CD4-positive, alpha-beta T cell (primary cell): ENCODE measurements at regions not wholly inside any gene's neighbourhood (a gene's known extent, or its start where the extent isn't known, plus 50 kb on each side); places are given as distances from the start of the nearest gene placed in this dataset.

Source experiments
- ATAC-seq: fragments of 200-7000 bp; cut with Tn5 transposase; one replicate; pipeline ENCODE4 v1.10.0; 2022; ENCODE audit warnings: mild to moderate bottlenecking; ENCODE audit not compliant: poor library complexity
- CTCF ChIA-PET: fragments of 350-600 bp; sonication (Branson Sonifier 250); formaldehyde crosslinking; loops from one replicate; lab custom pipeline; 2021; ENCODE audit warnings: antibody characterized with exemption, inconsistent platforms; lab: Charles Lee
- POLR2A ChIA-PET: fragments of 350-600 bp; sonication (Branson Sonifier 250); formaldehyde crosslinking; loops from one replicate; lab custom pipeline; 2021; ENCODE audit warnings: antibody characterized with exemption, inconsistent platforms; lab: Charles Lee
- DNase-seq, 14 experiments: peaks; one replicate each; pipeline ENCODE4 v3.0.0-alpha.2; 2013 to 2020; ENCODE audit warnings: mixed read lengths in 2 of 14
- H3K27ac ChIP-seq, 2 donors: one replicate each; pipeline versions ENCODE4 v1.5.1 to v1.7.0; 2013; ENCODE audit warnings: low read length in 2 of 2, low read depth in 1 of 2, mild to moderate bottlenecking in 1 of 2
- H3K27me3 ChIP-seq, 2 experiments: 1 replicate in 1 of 2; 2 replicates in 1 of 2; pipeline versions ENCODE4 v1.6.1 to v1.7.0; 2013; ENCODE audit warnings: low read length in 2 of 2, control low read depth in 1 of 2, mild to moderate bottlenecking in 1 of 2, moderate library complexity in 1 of 2; ENCODE audit not compliant: insufficient read depth in 2 of 2, control insufficient read depth in 1 of 2
- H3K36me3 ChIP-seq: one replicate; pipeline ENCODE4 v1.6.1; 2013; ENCODE audit warnings: low read length, control low read depth; ENCODE audit not compliant: insufficient read depth
- H3K4me1 ChIP-seq: one replicate; pipeline ENCODE4 v1.6.1; 2013; ENCODE audit warnings: low read length, control low read depth; ENCODE audit not compliant: insufficient read depth
- H3K4me3 ChIP-seq: one replicate; pipeline ENCODE4 v1.5.1; 2013; ENCODE audit warnings: mild to moderate bottlenecking, low read length, moderate library complexity
- H3K9me3 ChIP-seq, 2 experiments: 1 replicate in 1 of 2; 2 replicates in 1 of 2; pipeline versions ENCODE4 v1.6.1 to v1.7.0; 2013; ENCODE audit warnings: low read length in 2 of 2, mild to moderate bottlenecking in 2 of 2, control low read depth in 1 of 2, moderate library complexity in 1 of 2; ENCODE audit not compliant: control insufficient read depth in 1 of 2, insufficient read depth in 1 of 2
- H3K27ac Mint-ChIP-seq: one replicate; pipeline ENCODE4 v1.8.0; 2020; ENCODE audit warnings: mixed read lengths
- H3K27me3 Mint-ChIP-seq: one replicate; pipeline ENCODE4 v1.8.0; 2021; ENCODE audit warnings: mixed read lengths
- H3K36me3 Mint-ChIP-seq: one replicate; pipeline ENCODE4 v1.8.0; 2021; ENCODE audit warnings: low read depth, mixed read lengths
- H3K4me1 Mint-ChIP-seq: one replicate; pipeline ENCODE4 v1.8.0; 2021; ENCODE audit warnings: low read depth, mixed read lengths
- H3K4me3 Mint-ChIP-seq: one replicate; pipeline ENCODE4 v1.8.0; 2020; ENCODE audit warnings: mild to moderate bottlenecking, mixed read lengths
- H3K9me3 Mint-ChIP-seq: one replicate; pipeline ENCODE4 v1.8.0; 2020; ENCODE audit warnings: mixed read lengths
- intact Hi-C, 2 experiments: fragments of 100-400 bp; cut with DNase I in 1 of 2; cut with micrococcal nuclease in 1 of 2; formaldehyde crosslinking; loops; one replicate each; pipeline versions ENCODE4 v1.15.1 to v1.9.0; 2023 to 2025; cut with DNase I, micrococcal nuclease
- TF ChIP-seq, protein P1 (sequence below): fragments of 200-600 bp; IDR thresholded peaks from one replicate; pipeline ENCODE4 v1.8.0; 2022; ENCODE audit warnings: antibody characterized with exemption, mild to moderate bottlenecking

DNA sequence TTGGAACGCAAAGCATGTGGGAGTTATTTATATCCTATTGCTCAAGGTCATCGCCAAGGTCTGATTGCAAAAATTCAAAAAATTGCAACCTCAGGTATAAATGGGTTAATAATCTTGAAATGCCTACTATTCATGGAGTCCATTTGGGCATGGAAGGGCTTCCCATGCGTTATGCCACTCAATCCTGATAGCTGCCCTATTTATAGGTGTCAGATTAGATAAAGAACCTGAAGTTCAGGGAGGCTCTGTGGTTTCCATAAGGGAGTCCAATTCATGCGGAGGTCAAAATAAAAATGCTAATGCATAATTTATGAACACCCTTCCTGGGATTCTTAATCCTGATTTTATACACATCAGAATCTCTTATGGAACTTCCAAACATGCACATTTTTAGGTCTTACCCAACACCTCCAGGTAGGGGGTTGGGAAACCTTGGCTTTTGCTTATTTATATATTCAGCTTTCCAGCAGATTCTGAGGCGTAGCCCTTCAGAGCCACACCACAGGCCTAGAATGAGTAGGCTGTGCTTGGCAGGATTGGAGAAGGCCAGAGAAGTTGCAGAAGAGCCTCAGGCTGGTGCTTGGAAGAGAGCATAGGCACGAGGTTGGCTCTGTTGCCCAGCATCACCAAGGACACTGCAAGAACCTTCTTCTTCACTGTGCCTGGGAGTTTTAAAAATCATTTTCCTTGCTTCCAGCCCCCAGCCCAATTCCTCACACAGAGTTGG lies 324.4 kb upstream of the CFAP20DC start:
- POLR2A ChIA-PET: no interaction called here
- Mint-ChIP-seq H3K4me3 (no peak overlapping the region), H3K36me3 (no peaks in the 10 kb centered on the region), H3K27me3 (no peaks in the 10 kb centered on the region), H3K4me1 (peaks cover 3% of the 10 kb centered on the region), H3K27ac (no peak overlapping the region), H3K9me3 (no peaks in the 10 kb centered on the region)
- Histone ChIP-seq H3K36me3 (no peaks in the 10 kb centered on the region), H3K4me1 (peaks cover 7% of the 10 kb centered on the region), H3K27ac (no peak overlapping the region), H3K9me3 (no peaks in the 10 kb centered on the region), H3K4me3 (no peak overlapping the region), H3K27me3 (no peaks in the 10 kb centered on the region)
- DNase-seq (no peak), ATAC-seq (no peak)
- intact Hi-C loops: loop anchor here in 1 of 2 experiments (1.0 kb wide), 1 partner anchor 17 kb away; no protein-coding TSS in a partner anchor
- CTCF ChIA-PET: no interaction called here
- TF ChIP-seq, protein P1, sequence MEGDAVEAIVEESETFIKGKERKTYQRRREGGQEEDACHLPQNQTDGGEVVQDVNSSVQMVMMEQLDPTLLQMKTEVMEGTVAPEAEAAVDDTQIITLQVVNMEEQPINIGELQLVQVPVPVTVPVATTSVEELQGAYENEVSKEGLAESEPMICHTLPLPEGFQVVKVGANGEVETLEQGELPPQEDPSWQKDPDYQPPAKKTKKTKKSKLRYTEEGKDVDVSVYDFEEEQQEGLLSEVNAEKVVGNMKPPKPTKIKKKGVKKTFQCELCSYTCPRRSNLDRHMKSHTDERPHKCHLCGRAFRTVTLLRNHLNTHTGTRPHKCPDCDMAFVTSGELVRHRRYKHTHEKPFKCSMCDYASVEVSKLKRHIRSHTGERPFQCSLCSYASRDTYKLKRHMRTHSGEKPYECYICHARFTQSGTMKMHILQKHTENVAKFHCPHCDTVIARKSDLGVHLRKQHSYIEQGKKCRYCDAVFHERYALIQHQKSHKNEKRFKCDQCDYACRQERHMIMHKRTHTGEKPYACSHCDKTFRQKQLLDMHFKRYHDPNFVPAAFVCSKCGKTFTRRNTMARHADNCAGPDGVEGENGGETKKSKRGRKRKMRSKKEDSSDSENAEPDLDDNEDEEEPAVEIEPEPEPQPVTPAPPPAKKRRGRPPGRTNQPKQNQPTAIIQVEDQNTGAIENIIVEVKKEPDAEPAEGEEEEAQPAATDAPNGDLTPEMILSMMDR: no peak

DNA sequence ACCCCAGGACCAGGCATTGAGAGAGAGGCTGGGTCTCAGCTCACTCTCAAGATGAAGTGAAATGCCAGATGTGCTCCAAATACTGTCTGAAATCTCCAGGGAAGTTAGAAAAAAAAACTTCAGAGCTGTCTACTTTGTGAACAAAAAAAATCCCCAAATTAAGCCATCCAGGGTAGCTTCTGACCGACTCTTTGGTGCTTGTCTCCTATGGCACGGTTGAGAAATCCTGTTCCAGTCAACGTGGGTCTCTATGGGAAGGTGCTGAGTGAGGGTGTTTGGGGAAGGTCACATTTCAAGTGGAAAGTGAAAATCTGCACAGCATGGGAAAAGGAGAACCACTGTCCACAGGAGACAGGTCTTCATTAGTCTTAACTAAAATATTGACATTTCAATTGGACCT lies 322.5 kb upstream of the CFAP20DC start:
- Histone ChIP-seq H3K36me3 (no peaks in the 10 kb centered on the region), H3K4me3 (no peak overlapping the region), H3K27ac (no peak overlapping the region), H3K9me3 (no peaks in the 10 kb centered on the region), H3K27me3 (no peaks in the 10 kb centered on the region), H3K4me1 (peaks cover 7% of the 10 kb centered on the region)
- ATAC-seq (no peak), DNase-seq (no peak)
- Mint-ChIP-seq H3K36me3 (no peaks in the 10 kb centered on the region), H3K9me3 (no peaks in the 10 kb centered on the region), H3K27ac (no peak overlapping the region), H3K4me3 (no peak overlapping the region), H3K27me3 (no peaks in the 10 kb centered on the region), H3K4me1 (peaks cover 11% of the 10 kb centered on the region)
- TF ChIP-seq, protein P1: no peak
- ChIA-PET CTCF (no interaction called here), POLR2A (no interaction called here)
- intact Hi-C loops: no loop called here

GRCh38 chr3:59368900-59369675 lies 319.3 kb upstream of the CFAP20DC start:
- Mint-ChIP-seq H3K27ac (no peak overlapping the region), H3K27me3 (no peaks in the 10 kb centered on the region), H3K9me3 (no peaks in the 10 kb centered on the region), H3K36me3 (no peaks in the 10 kb centered on the region), H3K4me3 (no peak overlapping the region), H3K4me1 (peaks cover 16% of the 10 kb centered on the region)
- ChIA-PET POLR2A (no interaction called here), CTCF (no interaction called here)
- H3K4me1 ChIP-seq: no peaks in the 10 kb centered on the region
- TF ChIP-seq, protein P1: no peak
- ATAC-seq (no peak), DNase-seq (no peak)
- no peaks in the 10 kb centered on the region for H3K36me3 ChIP-seq
- H3K27ac ChIP-seq: no peak overlapping the region
- H3K4me3 ChIP-seq: no peak overlapping the region
- intact Hi-C loops: no loop called here
- H3K9me3 ChIP-seq: no peaks in the 10 kb centered on the region
- H3K27me3 ChIP-seq: no peaks in the 10 kb centered on the region
